ENCODE measurements at regions not wholly inside any gene's neighbourhood (a gene's known extent, or its start where the extent isn't known, plus 50 kb on each side); places are given as distances from the start of the nearest gene placed in this dataset.

DNA sequence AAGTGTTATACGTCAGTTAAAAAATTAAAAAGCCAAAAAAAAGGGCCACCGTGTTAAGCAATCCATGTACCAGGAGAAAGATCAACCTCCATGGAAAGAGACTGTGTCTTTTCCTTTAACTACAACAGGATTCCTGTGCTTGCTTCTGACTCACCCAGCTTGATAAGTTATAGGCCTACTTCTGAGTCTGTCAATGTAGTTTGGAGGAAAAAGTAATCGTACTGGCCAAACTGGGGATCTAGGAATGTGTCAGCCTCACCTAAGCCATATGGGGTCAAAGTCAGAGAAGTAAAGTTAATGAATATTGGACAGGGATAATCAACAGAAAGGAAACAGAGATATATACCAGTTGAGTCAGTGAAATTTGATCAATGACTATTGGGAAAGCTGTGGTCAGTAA lies 470.8 kb upstream of the SLIT2 start:
- Mint-ChIP-seq H3K4me3 (no peak overlapping the region), H3K36me3 (peaks cover 11% of the 10 kb centered on the region), H3K4me1 (peaks cover 11% of the 10 kb centered on the region), H3K27me3 (ENCODE audit: low read depth) (no peaks in the 10 kb centered on the region), H3K9me3 (peaks cover 31% of the 10 kb centered on the region), H3K27ac (no peak overlapping the region)
- no peak for DNase-seq (ENCODE audit: low spot score in 2 of 2, unreplicated experiment in 2 of 2)
- TF ChIP-seq, protein P1, sequence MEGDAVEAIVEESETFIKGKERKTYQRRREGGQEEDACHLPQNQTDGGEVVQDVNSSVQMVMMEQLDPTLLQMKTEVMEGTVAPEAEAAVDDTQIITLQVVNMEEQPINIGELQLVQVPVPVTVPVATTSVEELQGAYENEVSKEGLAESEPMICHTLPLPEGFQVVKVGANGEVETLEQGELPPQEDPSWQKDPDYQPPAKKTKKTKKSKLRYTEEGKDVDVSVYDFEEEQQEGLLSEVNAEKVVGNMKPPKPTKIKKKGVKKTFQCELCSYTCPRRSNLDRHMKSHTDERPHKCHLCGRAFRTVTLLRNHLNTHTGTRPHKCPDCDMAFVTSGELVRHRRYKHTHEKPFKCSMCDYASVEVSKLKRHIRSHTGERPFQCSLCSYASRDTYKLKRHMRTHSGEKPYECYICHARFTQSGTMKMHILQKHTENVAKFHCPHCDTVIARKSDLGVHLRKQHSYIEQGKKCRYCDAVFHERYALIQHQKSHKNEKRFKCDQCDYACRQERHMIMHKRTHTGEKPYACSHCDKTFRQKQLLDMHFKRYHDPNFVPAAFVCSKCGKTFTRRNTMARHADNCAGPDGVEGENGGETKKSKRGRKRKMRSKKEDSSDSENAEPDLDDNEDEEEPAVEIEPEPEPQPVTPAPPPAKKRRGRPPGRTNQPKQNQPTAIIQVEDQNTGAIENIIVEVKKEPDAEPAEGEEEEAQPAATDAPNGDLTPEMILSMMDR (IDR thresholded peaks at IDR 0.05; ENCODE audit: unreplicated experiment): no peak

DNA sequence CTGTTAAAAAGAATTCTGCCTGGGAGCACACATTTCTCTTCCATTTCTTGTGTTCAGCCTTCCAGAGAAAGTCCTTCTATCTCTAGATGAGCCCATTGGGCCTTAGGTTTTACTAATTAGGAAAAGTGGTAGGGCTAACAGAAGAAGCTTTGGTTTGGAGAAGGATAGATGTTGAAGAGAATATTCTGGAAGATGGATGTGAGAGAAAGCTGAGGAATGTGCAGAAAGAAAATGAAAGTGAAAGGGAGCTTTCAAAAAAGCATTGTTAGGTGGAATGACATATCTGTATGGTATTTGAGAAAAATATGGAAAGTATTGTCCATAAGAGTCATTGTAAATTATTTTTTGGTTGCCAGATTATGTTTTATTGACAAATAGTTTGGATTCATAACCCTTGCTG lies 474.8 kb upstream of the SLIT2 start:
- TF ChIP-seq, protein P1 (IDR thresholded peaks at IDR 0.05; ENCODE audit: unreplicated experiment): no peak
- no peaks in the 10 kb centered on the region for H3K36me3 Mint-ChIP-seq
- DNase-seq (ENCODE audit: low spot score in 2 of 2, unreplicated experiment in 2 of 2): no peak
- H3K27me3 Mint-ChIP-seq (ENCODE audit: low read depth): no peaks in the 10 kb centered on the region
- no peak overlapping the region for H3K27ac Mint-ChIP-seq
- H3K4me1 Mint-ChIP-seq: peaks cover 12% of the 10 kb centered on the region
- H3K4me3 Mint-ChIP-seq: no peak overlapping the region
- peaks cover 5% of the 10 kb centered on the region for H3K9me3 Mint-ChIP-seq

DNA sequence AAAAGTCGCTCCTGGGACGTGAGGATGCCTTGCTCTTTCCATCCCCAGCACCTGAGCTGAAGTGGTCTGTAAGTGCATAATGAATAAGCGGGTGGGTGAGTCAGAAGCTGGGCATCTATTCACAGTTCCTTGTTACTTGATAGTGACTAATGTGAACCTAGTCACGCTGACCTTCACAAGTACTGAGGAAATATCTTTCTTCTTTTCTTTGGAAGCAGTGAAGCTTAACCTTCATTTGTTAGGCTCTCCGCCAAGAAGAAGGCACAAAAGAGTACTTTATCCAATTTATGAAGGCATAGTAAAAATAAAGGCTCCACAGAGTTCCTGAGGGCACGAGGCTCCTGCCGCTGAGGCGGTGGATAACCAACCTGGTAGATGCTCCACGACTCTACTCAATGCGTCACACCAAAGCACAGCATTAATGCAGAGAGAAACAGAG lies 475.7 kb upstream of the SLIT2 start:
- peaks cover 12% of the 10 kb centered on the region for H3K4me1 Mint-ChIP-seq
- H3K27me3 Mint-ChIP-seq (ENCODE audit: low read depth): no peaks in the 10 kb centered on the region
- H3K36me3 Mint-ChIP-seq: peaks cover 3% of the 10 kb centered on the region
- H3K27ac Mint-ChIP-seq: no peak overlapping the region
- no peak overlapping the region for H3K4me3 Mint-ChIP-seq
- TF ChIP-seq, protein P1 (IDR thresholded peaks at IDR 0.05; ENCODE audit: unreplicated experiment): no peak
- peaks cover 2% of the 10 kb centered on the region for H3K9me3 Mint-ChIP-seq
- DNase-seq (ENCODE audit: low spot score in 2 of 2, unreplicated experiment in 2 of 2): no peak

DNA sequence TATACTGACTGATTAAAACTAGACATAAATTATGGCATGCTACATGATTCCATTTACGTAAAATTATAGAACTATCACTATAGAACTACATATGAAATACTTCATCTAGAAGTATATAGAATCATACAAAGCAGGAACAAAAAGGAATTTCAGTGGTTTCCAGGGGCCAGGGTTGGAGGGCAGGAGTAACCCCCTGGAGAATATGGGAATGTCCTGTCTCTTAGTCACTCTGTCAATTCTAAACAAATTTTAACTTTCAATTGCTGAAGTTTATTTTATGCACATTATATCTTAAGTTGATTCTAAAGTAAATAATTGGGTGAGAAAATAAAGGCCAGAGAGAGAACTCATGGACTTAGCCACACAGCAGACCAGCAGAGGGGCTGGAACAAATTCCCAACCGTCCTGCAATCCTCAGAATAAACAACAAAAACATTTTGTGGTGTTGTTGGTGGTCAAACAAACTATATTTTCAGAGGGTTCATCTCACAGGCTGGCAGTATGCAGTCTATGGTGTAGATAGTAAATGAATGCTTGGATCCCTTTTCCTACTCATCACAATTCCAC lies 476.9 kb upstream of the SLIT2 start:
- H3K36me3 Mint-ChIP-seq: peaks cover 3% of the 10 kb centered on the region
- TF ChIP-seq, protein P1 (IDR thresholded peaks at IDR 0.05; ENCODE audit: unreplicated experiment): no peak
- H3K4me1 Mint-ChIP-seq: peaks cover 12% of the 10 kb centered on the region
- H3K27ac Mint-ChIP-seq: no peak overlapping the region
- no peaks in the 10 kb centered on the region for H3K9me3 Mint-ChIP-seq
- no peaks in the 10 kb centered on the region for H3K27me3 Mint-ChIP-seq (ENCODE audit: low read depth)
- H3K4me3 Mint-ChIP-seq: no peak overlapping the region
- DNase-seq (ENCODE audit: low spot score in 2 of 2, unreplicated experiment in 2 of 2): no peak

DNA sequence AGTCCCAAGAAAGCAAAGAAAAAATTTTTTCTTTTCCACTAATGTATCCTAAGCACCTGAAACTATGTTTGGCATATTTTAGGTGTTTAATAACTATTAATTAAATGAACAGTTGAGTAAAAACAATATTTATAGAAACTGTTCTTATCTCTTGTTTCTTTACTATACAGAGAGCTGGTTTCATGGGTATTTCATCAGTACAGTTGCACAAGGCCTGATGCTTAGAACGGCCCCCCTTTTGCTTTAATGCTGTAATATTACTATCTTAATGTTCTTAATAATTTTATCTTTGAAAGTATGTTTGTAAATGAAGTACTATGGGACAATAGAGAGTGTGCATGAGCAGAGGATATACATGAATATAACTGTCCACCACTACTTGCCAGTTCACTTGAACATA lies 479.1 kb upstream of the SLIT2 start:
- H3K27ac Mint-ChIP-seq: no peak overlapping the region

More for the DNA sequence above, 479.1 kb upstream of the SLIT2 start:
- H3K4me3 Mint-ChIP-seq: no peak overlapping the region
- DNase-seq (ENCODE audit: low spot score in 2 of 2, unreplicated experiment in 2 of 2): no peak
- H3K36me3 Mint-ChIP-seq: peaks cover 3% of the 10 kb centered on the region
- TF ChIP-seq, protein P1 (IDR thresholded peaks at IDR 0.05; ENCODE audit: unreplicated experiment): no peak
- H3K9me3 Mint-ChIP-seq: no peaks in the 10 kb centered on the region
- H3K4me1 Mint-ChIP-seq: peaks cover 12% of the 10 kb centered on the region
- no peaks in the 10 kb centered on the region for H3K27me3 Mint-ChIP-seq (ENCODE audit: low read depth)
